IMR-90 (cell line): ENCODE measurements at regions not wholly inside any gene's neighbourhood (a gene's known extent, or its start where the extent isn't known, plus 50 kb on each side); places are given as distances from the start of the nearest gene placed in this dataset.

Experiments
- MAFK ChIP-seq: IDR thresholded peaks from 2 replicates; pipeline ENCODE4 v1.6.1; 2012; ENCODE audit warnings: low read depth, low read length, improper control_type of control experiment
- NFE2L2 ChIP-seq: fragments of 150-350 bp; IDR thresholded peaks from 2 replicates; pipeline ENCODE4 v1.6.1; 2016; ENCODE audit warnings: low read depth, mild to moderate bottlenecking, low read length
- POLR2A ChIP-seq: IDR thresholded peaks from 2 replicates; pipeline ENCODE4 v1.6.1; 2012; ENCODE audit warnings: mild to moderate bottlenecking, low read depth, low read length
- RAD21 ChIP-seq: IDR thresholded peaks from 2 replicates; pipeline ENCODE4 v1.6.1; 2012; ENCODE audit warnings: low read length, improper control_type of control experiment
- TF ChIP-seq, protein P1 (sequence below): conservative IDR thresholded peaks from 2 replicates; pipeline ENCODE4 v1.5.1; 2012; ENCODE audit warnings: mild to moderate bottlenecking, low read depth, low read length, improper control_type of control experiment

GRCh38 chr16:79991969-79992368 lies 391.4 kb upstream of the MAF start:
- no peak for TF ChIP-seq NFE2L2
- TF ChIP-seq POLR2A, result no peak
- TF ChIP-seq, protein P1, sequence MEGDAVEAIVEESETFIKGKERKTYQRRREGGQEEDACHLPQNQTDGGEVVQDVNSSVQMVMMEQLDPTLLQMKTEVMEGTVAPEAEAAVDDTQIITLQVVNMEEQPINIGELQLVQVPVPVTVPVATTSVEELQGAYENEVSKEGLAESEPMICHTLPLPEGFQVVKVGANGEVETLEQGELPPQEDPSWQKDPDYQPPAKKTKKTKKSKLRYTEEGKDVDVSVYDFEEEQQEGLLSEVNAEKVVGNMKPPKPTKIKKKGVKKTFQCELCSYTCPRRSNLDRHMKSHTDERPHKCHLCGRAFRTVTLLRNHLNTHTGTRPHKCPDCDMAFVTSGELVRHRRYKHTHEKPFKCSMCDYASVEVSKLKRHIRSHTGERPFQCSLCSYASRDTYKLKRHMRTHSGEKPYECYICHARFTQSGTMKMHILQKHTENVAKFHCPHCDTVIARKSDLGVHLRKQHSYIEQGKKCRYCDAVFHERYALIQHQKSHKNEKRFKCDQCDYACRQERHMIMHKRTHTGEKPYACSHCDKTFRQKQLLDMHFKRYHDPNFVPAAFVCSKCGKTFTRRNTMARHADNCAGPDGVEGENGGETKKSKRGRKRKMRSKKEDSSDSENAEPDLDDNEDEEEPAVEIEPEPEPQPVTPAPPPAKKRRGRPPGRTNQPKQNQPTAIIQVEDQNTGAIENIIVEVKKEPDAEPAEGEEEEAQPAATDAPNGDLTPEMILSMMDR, result no peak
- TF ChIP-seq MAFK, result no peak
- no peak for TF ChIP-seq RAD21
